CD14-positive monocyte (primary cell): ENCODE measurements at regions not wholly inside any gene's neighbourhood (a gene's known extent, or its start where the extent isn't known, plus 50 kb on each side); places are given as distances from the start of the nearest gene placed in this dataset.

ENCODE experiments used
- DNase-seq, 3 donors: peaks; one replicate each; pipeline ENCODE4 v3.0.0-alpha.2; 2011 to 2022
- H2AFZ ChIP-seq: 2 replicates; pipeline ENCODE4 v1.6.0; 2012; ENCODE audit warnings: mild to moderate bottlenecking, low read depth, low read length, inconsistent platforms; ENCODE audit not compliant: insufficient read depth, poor library complexity, severe bottlenecking
- H3K27ac ChIP-seq, 2 donors: 1 replicate in 1 of 2; 2 replicates in 1 of 2; pipeline ENCODE4 v1.5.1; 2012 to 2013; ENCODE audit warnings: low read length in 2 of 2, control low read depth in 1 of 2, inconsistent platforms in 1 of 2, low read depth in 1 of 2, mild to moderate bottlenecking in 1 of 2
- H3K27me3 ChIP-seq, 2 donors: one replicate each; pipeline versions ENCODE4 v1.6.0 to v1.6.1; 2011 to 2013; ENCODE audit warnings: low read length in 2 of 2; ENCODE audit not compliant: control insufficient read depth in 2 of 2, insufficient read depth in 2 of 2
- H3K36me3 ChIP-seq, 2 donors: replicated peaks in 1 of 2; 1 replicate in 1 of 2; 2 replicates in 1 of 2; pipeline versions ENCODE4 v1.5.1 to v1.6.1; 2012 to 2013; ENCODE audit warnings: low read length in 2 of 2, control low read depth in 1 of 2, inconsistent platforms in 1 of 2, mild to moderate bottlenecking in 1 of 2; ENCODE audit not compliant: insufficient read depth in 2 of 2, control insufficient read depth in 1 of 2
- H3K4me1 ChIP-seq, 2 donors: 1 replicate in 1 of 2; 2 replicates in 1 of 2; pipeline versions ENCODE4 v1.5.1 to v1.6.1; 2012 to 2013; ENCODE audit warnings: low read length in 2 of 2, control low read depth in 1 of 2, inconsistent platforms in 1 of 2, mild to moderate bottlenecking in 1 of 2, moderate library complexity in 1 of 2; ENCODE audit not compliant: insufficient read depth in 2 of 2, control insufficient read depth in 1 of 2
- H3K4me2 ChIP-seq: replicated peaks from 2 replicates; pipeline ENCODE3; 2012; ENCODE audit warnings: low read length, moderate library complexity, mild to moderate bottlenecking; ENCODE audit not compliant: poor library complexity, severe bottlenecking; ENCODE audit errors: extremely low read depth
- H3K4me3 ChIP-seq, 3 experiments: fragments of 200-600 bp in 1 of 3; sonication (generic) in 1 of 3; replicated peaks in 1 of 3; 1 replicate in 2 of 3; 2 replicates in 1 of 3; pipeline ENCODE4 v1.5.1; 2011 to 2013; ENCODE audit warnings: low read length in 3 of 3, mild to moderate bottlenecking in 3 of 3, control low read depth in 2 of 3, low read depth in 2 of 3, inconsistent platforms in 1 of 3, moderate library complexity in 1 of 3
- H3K79me2 ChIP-seq: 2 replicates; pipeline ENCODE4 v1.6.0; 2012; ENCODE audit warnings: mild to moderate bottlenecking, control low read depth, inconsistent platforms, low read length, moderate library complexity; ENCODE audit not compliant: insufficient read depth
- H3K9ac ChIP-seq: 2 replicates; pipeline ENCODE4 v1.6.0; 2017; ENCODE audit warnings: low read length, mild to moderate bottlenecking; ENCODE audit not compliant: insufficient read depth, poor library complexity, severe bottlenecking
- H3K9me3 ChIP-seq, 2 donors: replicated peaks in 1 of 2; 1 replicate in 1 of 2; 2 replicates in 1 of 2; pipeline versions ENCODE4 v1.5.1 to v1.6.1; 2012 to 2013; ENCODE audit warnings: low read length in 2 of 2, control low read depth in 1 of 2; ENCODE audit not compliant: control insufficient read depth in 1 of 2, insufficient read depth in 1 of 2
- H4K20me1 ChIP-seq: 2 replicates; pipeline ENCODE4 v1.6.0; 2012; ENCODE audit warnings: mild to moderate bottlenecking, low read length, control low read depth, moderate library complexity; ENCODE audit not compliant: insufficient read depth
- H3K27ac Mint-ChIP-seq, 7 donors: one replicate each; pipeline ENCODE4 v1.8.0; 2020; ENCODE audit warnings: mild to moderate bottlenecking in 7 of 7, mixed read lengths in 7 of 7, moderate library complexity in 6 of 7, inconsistent platforms in 2 of 7
- H3K27me3 Mint-ChIP-seq, 3 donors: one replicate each; pipeline ENCODE4 v1.8.0; 2021 to 2022; ENCODE audit warnings: low read depth in 3 of 3, mild to moderate bottlenecking in 3 of 3, mixed read lengths in 3 of 3, moderate library complexity in 3 of 3, inconsistent platforms in 1 of 3
- H3K36me3 Mint-ChIP-seq, 2 donors: one replicate each; pipeline ENCODE4 v1.8.0; 2020; ENCODE audit warnings: mixed read lengths in 2 of 2, inconsistent platforms in 1 of 2, mild to moderate bottlenecking in 1 of 2
- H3K4me1 Mint-ChIP-seq: one replicate; pipeline ENCODE4 v1.8.0; 2020; ENCODE audit warnings: mild to moderate bottlenecking, mixed read lengths
- H3K4me3 Mint-ChIP-seq, 2 donors: one replicate each; pipeline ENCODE4 v1.8.0; 2020; ENCODE audit warnings: mild to moderate bottlenecking in 2 of 2, mixed read lengths in 2 of 2, moderate library complexity in 1 of 2
- H3K9me3 Mint-ChIP-seq, 7 donors: one replicate each; pipeline ENCODE4 v1.8.0; 2020 to 2022; ENCODE audit warnings: mixed read lengths in 7 of 7, mild to moderate bottlenecking in 6 of 7, moderate library complexity in 6 of 7, inconsistent platforms in 2 of 7
- CTCF ChIP-seq: fragments of 200-600 bp; IDR thresholded peaks from one replicate; pipeline ENCODE4 v1.8.0; 2022; ENCODE audit warnings: antibody characterized with exemption, mild to moderate bottlenecking
- WGBS: methylation state at CpG from one replicate; pipeline ENCODE4 v1.1.5; 2013; ENCODE audit warnings: missing lambda C conversion rate; ENCODE audit not compliant: insufficient coverage; 5-methylcytosine and 5-hydroxymethylcytosine counted together
- intact Hi-C, 2 donors: fragments of 100-400 bp; cut with micrococcal nuclease; formaldehyde crosslinking; loops; one replicate each; pipeline versions ENCODE4 v1.15.0 to v1.15.1; 2023

- no peak overlapping the region for H3K4me2 ChIP-seq
- TF ChIP-seq CTCF: no peak
- H3K27me3 ChIP-seq: no peaks in the 10 kb centered on the region
- H3K79me2 ChIP-seq: no peaks in the 10 kb centered on the region
- H3K4me3 ChIP-seq: no peak overlapping the region
- no peaks in the 10 kb centered on the region for H3K4me1 ChIP-seq
- Mint-ChIP-seq H3K4me1 (no peaks in the 10 kb centered on the region), H3K27me3 (no peaks in the 10 kb centered on the region), H3K9me3 (peaks cover 0 to 2% (median 0%) of the 10 kb centered on the region in 7 donors), H3K27ac (no peak overlapping the region), H3K4me3 (no peak overlapping the region), H3K36me3 (no peaks in the 10 kb centered on the region)
- no peaks in the 10 kb centered on the region for H3K9me3 ChIP-seq
- intact Hi-C loops: no loop called here
- no peaks in the 10 kb centered on the region for H3K36me3 ChIP-seq
- no peak for DNase-seq
- no peak overlapping the region for H3K9ac ChIP-seq
- no peak overlapping the region for H3K27ac ChIP-seq
- H2AFZ ChIP-seq: no peak overlapping the region
- H4K20me1 ChIP-seq: no peaks in the 10 kb centered on the region
- WGBS: no CpG with 5 or more reads among the region's 2 CpGs
Measured at GRCh38 chr7:32809347-32809746, 82.2 kb downstream of the KBTBD2 start.

GRCh38 chr7:32803406-32804141 is 88.0 kb downstream of the KBTBD2 start:
- Histone ChIP-seq H3K79me2 (no peaks in the 10 kb centered on the region), H2AFZ (no peak overlapping the region), H4K20me1 (no peaks in the 10 kb centered on the region), H3K4me1 (no peaks in the 10 kb centered on the region), H3K27ac (no peak overlapping the region), H3K9ac (no peak overlapping the region), H3K4me2 (no peak overlapping the region), H3K36me3 (no peaks in the 10 kb centered on the region), H3K27me3 (no peaks in the 10 kb centered on the region), H3K4me3 (no peak overlapping the region), H3K9me3 (peaks cover 10 to 12% of the 10 kb centered on the region in 2 donors)
- Mint-ChIP-seq H3K27me3 (peaks cover 0 to 2% (median 1%) of the 10 kb centered on the region in 3 donors), H3K36me3 (no peaks in the 10 kb centered on the region), H3K9me3 (peaks cover 13 to 24% (median 21%) of the 10 kb centered on the region in 7 donors), H3K4me3 (no peak overlapping the region), H3K4me1 (no peaks in the 10 kb centered on the region), H3K27ac (no peak overlapping the region)
- intact Hi-C loops: no loop called here
- TF ChIP-seq CTCF: no peak
- DNase-seq: no peak
- WGBS: no CpG with 5 or more reads among the region's 1 CpG
